ENCODE measurements at regions not wholly inside any gene's neighbourhood (a gene's known extent, or its start where the extent isn't known, plus 50 kb on each side); places are given as distances from the start of the nearest gene placed in this dataset.
"Not testable (repeated sequence)": the region's sequence is repeated elsewhere in the genome, so short reads cannot be mapped to it uniquely, and the experiment has no call there.

GRCh38 chr20:53800883-53801604, 207.4 kb upstream of the ZNF217 start:
- DNase-seq (ENCODE audit: low read depth in 4 of 4, low spot score in 1 of 4): no peak

DNA sequence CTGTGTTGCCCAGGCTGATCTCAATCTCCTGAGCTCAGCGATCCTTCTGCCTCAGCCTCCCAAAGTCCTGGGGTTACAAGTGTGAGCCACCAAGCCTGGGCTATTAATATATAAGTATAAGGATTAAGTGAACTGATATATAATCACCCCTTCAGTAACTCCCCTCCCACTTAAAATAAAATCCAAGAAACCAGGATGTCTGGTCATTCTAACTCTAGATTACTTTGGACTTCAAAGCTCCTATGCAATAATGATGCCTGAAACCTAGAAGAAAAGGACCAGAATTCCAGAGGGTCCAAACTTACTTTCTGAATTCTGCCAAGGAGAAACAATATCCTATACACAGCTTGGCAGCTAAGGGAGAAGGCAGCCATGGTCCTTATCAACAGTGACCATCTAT, 206.8 kb upstream of the ZNF217 start:
- no peak for DNase-seq (ENCODE audit: low read depth in 4 of 4, low spot score in 1 of 4)

- DNase-seq (ENCODE audit: low read depth in 4 of 4, low spot score in 1 of 4): no peak
These were observed 203.4 kb upstream of the ZNF217 start for GRCh38 chr20:53797085-53797484.

GRCh38 chr20:53795170-53795569, 201.5 kb upstream of the ZNF217 start:
- DNase-seq (ENCODE audit: low read depth in 4 of 4, low spot score in 1 of 4): no peak

- DNase-seq (ENCODE audit: low read depth in 4 of 4, low spot score in 1 of 4): no peak
These were observed 201.0 kb upstream of the ZNF217 start for GRCh38 chr20:53794529-53795115.

- DNase-seq (ENCODE audit: low read depth in 4 of 4, low spot score in 1 of 4): no peak
These were observed 200.2 kb upstream of the ZNF217 start for GRCh38 chr20:53793783-53794383.

DNA sequence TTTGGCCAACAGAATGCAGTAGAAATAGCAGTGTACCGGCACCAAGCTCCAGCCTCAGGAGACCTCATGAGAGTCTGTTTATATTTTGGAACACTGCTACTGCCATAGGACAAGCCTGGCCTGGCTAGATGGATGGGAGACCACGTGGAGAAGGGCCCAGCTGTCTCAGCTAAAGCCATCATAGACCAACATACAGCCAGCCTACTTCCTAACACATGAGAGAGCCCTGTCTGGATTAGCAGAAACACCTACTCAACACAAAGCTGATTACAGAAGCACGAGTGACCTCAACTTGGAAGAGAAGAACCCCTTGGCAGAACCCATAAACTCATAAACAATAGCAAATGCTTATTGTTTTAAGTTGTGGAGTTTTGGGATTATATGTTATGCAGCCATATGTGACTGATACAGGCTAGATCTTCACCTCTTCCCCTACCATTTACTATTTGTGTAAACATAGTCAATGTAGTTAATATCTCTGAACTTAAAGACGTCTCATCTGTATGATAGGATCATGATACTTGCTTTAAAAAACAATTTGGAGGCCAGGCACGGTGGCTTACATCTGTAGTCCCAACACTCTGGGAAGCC, 199.4 kb upstream of the ZNF217 start:
- no peak for DNase-seq (ENCODE audit: low read depth in 4 of 4, low spot score in 1 of 4)

GRCh38 chr20:53789989-53790675, 196.5 kb upstream of the ZNF217 start:
- DNase-seq (ENCODE audit: low read depth in 4 of 4, low spot score in 1 of 4): no peak

- no peak for DNase-seq (ENCODE audit: low read depth in 4 of 4, low spot score in 1 of 4)
These were observed 194.8 kb upstream of the ZNF217 start for GRCh38 chr20:53788253-53789022.

DNA sequence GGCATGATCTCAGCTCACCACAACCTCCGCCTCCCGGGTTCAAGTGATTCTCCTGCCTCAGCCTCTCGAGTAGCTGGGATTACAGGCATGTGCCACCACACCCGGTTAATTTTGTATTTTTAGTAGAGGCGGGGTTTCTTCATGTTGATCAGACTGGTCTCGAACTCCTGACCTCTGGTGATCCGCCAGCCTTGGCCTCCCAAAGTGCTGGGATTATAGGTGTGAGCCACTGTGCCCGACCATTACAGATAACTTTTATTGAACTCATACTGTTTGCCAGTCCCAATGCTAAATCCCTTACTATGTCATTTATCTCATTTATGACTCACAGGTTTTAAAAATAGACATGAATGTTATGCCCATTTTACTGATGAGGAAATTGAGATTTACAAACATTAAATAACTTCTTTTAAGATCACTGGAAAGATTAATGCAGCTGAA, 193.9 kb upstream of the ZNF217 start:
- not testable (repeated sequence) for DNase-seq (ENCODE audit: low read depth in 4 of 4, low spot score in 1 of 4)

DNA sequence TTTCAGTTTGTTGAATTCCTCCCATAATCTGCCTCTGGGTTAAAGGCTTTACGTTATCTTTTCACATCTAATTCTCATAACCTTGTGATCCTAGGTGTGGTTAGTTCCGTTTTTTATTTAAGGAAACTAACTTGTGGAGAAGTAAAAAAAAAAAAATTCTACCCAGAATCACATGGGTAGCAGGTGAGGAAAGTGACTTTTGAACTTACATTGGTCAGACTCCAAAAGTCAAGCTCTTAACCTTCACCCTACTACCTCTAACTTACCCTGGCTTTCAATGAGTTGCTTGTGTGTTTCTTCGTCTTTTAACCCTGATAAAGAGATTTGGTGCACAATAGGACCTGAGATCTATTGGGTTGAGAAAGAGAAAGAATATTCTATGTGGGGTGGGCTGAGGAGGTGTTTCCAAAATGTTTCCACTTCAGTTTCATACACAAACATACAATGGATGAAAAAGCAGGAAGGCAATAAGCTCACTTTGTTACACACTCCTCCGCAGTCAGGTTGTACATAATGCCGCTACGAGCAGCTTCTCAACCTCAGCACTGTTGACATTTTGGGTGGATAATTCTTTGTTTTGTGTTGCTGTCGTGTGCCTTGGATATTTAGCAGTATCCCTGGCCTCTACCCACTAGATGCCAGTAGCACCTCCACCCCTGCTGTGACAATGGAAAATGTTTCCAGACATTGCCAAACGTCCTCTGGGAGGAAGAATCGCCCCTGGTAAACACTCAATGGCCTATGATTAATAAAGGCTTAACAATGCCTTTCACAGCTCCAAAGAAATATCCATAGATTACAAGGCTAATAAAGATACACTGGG, 193.0 kb upstream of the ZNF217 start:
- DNase-seq (ENCODE audit: low read depth in 4 of 4, low spot score in 1 of 4): no peak

- no peak for DNase-seq (ENCODE audit: low read depth in 4 of 4, low spot score in 1 of 4)
These were observed 192.4 kb upstream of the ZNF217 start for GRCh38 chr20:53786071-53786444.

DNA sequence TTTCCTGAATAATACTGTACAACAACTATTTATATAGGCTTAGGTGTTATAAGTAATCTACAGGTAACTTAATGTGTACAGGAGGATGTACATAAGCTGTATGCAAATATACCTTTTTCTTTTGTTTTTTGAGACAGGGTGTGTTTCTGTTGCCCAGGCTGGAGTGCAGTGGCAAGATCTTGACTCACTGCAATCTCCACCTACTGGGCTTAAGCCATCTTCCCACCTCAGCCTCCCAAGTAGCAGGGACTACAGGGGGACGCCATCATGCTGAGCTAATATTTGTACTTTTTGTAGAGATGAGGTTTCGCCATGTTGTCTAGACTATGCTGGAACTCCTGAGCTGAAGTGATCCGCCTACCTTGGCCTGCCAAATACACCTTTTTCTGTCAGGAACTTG, 191.7 kb upstream of the ZNF217 start:
- no peak for DNase-seq (ENCODE audit: low read depth in 4 of 4, low spot score in 1 of 4)

DNA sequence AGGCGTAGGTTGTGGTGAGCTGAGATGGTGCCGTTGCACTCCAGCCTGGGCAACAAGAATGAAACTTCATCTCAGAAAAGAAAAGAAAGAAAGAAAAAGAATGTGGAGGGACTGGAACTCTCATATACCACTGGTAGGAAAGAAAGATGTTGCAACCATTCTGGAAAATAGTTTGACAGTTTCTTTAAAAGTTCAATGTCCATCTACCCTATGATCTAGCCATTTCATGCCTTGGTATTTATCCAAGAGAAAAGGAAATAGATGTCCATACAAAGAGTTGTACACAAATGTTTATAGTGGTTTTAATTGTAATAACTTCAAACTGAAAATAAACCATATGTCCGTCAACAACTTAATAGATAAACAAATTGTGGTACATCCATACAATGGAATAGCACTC, 190.1 kb upstream of the ZNF217 start:
- DNase-seq (ENCODE audit: low read depth in 4 of 4, low spot score in 1 of 4): no peak

DNA sequence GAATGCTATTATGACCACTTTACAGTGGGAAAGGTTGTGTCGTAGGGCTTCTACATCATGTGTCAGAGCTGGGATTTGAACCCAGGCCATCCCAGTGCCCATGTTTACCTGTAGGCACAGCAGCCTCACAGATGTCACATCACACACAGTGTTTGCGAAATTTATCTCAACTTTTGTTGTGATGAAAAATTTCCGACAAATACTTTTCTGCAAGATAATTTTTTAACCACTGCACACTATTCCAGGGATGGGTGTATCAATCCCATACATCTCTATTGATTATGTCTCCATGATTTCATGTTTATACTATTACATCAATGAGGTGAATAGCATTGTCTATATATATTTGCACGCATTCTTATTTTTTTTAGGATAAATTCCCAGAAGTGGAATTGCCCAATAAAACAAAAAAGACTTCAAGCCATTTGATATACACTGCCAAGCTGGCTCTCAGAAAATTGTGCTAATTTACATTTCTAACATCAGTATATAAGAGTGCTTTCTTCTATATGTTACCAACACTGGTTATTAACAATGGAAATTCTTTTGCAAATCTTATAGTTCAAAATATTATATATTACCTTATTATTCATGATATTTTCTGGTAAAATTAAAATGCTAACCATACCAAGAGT, 189.1 kb upstream of the ZNF217 start:
- DNase-seq (ENCODE audit: low read depth in 4 of 4, low spot score in 1 of 4): no peak

DNA sequence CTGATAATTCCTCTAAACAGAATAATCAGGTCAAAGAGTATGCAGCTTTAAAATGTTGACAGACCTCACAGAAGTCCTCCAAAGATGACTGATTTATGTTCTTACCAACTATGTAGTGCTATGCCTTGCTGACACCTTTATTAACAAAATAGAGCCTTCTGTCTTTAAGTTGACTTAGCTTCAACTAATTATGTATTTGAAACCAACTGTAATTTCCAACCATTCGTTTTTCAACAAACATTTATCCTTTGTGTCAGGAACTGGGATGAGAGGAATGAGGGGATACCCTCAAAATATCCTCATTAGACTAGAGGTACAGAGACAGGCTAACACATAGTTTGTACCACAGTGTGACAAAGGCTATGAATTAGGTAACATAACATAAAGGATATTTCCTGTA, 186.2 kb upstream of the ZNF217 start:
- no peak for DNase-seq (ENCODE audit: low read depth in 4 of 4, low spot score in 1 of 4)

DNA sequence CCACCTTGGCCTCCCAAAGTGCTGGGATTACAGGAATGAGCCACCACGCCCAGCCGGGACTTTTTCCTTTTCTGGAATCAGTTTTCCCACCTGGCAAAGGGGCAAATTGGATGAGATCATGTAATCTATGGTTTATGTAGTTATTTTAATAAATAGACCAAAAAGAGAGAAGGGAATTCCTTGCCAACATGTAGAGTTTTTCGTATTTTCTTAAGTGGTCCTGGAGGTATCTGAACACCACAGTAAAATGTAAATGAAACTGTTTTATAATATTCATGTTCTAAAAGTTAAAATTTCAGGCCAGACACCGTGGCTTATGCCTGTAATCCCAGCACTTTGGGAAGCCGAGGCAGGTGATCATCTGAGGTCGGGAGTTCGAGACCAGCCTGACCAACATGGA, 185.1 kb upstream of the ZNF217 start:
- DNase-seq (ENCODE audit: low read depth in 4 of 4, low spot score in 1 of 4): no peak

DNA sequence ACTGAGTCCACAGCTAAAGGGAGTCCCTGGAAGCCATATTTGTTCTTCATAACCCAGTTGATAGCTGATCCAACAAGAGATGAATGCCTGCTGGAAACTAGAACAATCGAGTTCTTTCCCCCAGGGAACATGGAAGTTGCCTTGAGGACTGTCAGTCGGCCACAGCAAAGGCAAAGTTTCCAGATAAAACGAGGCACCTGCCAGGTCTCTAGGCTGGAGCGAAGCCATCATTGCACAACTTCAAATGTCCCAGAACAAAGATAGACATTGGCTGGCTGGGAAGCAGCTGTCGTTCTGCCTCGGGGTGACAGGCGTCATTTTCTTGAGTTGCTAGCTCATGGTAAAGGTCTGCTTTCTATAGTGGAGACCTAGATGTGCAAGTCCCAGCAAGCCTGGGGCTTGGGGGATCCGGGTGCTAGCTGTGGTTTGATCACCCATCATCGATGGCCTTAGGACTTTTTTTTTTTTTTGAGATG, 184.4 kb upstream of the ZNF217 start:
- no peak for DNase-seq (ENCODE audit: low read depth in 4 of 4, low spot score in 1 of 4)

GRCh38 chr20:53777402-53777801, 183.8 kb upstream of the ZNF217 start:
- not testable (repeated sequence) for DNase-seq (ENCODE audit: low read depth in 4 of 4, low spot score in 1 of 4)

All from stimulated activated CD4-positive, alpha-beta T cell treated with anti-CD3 and anti-CD28 coated beads, Interleukin-1b, Interleukin-23, amount 100 ng/mL, for 24 hours (primary cell).